Liver (tissue), 8 donors: ENCODE measurements at regions not wholly inside any gene's neighbourhood (a gene's known extent, or its start where the extent isn't known, plus 50 kb on each side); places are given as distances from the start of the nearest gene placed in this dataset.

Experiments used
- DNase-seq: peaks from one replicate; pipeline ENCODE4 v3.0.0-alpha.2; 2017; ENCODE audit warnings: low spot score
- H3K27ac ChIP-seq, 2 donors: one replicate each; pipeline ENCODE4 v1.7.0; 2013; ENCODE audit warnings: inconsistent platforms in 2 of 2, low read length in 2 of 2, control low read depth in 1 of 2, low read depth in 1 of 2, mild to moderate bottlenecking in 1 of 2
- H3K27me3 ChIP-seq, 4 donors: one replicate each; pipeline versions ENCODE4 v1.6.1 to v1.7.0; 2013; ENCODE audit warnings: low read length in 3 of 4, inconsistent platforms in 1 of 4, mild to moderate bottlenecking in 1 of 4, moderate library complexity in 1 of 4; ENCODE audit not compliant: control insufficient read depth in 4 of 4, insufficient read depth in 4 of 4
- H3K36me3 ChIP-seq, 4 donors: one replicate each; pipeline versions ENCODE4 v1.6.1 to v1.7.0; 2013; ENCODE audit warnings: low read length in 3 of 4, mild to moderate bottlenecking in 3 of 4, low read depth in 1 of 4, moderate library complexity in 1 of 4; ENCODE audit not compliant: control insufficient read depth in 4 of 4, insufficient read depth in 3 of 4
- H3K4me1 ChIP-seq, 4 donors: one replicate each; pipeline versions ENCODE4 v1.6.1 to v1.7.0; 2013; ENCODE audit warnings: low read length in 3 of 4, mild to moderate bottlenecking in 3 of 4, moderate library complexity in 1 of 4; ENCODE audit not compliant: control insufficient read depth in 4 of 4, insufficient read depth in 4 of 4
- H3K4me3 ChIP-seq, 3 donors: one replicate each; pipeline versions ENCODE4 v1.6.1 to v1.7.0; 2013; ENCODE audit warnings: low read length in 3 of 3, control low read depth in 1 of 3, low read depth in 1 of 3, mild to moderate bottlenecking in 1 of 3
- H3K9ac ChIP-seq, 2 donors: one replicate each; pipeline ENCODE4 v1.7.0; 2013; ENCODE audit warnings: low read length in 2 of 2, mild to moderate bottlenecking in 2 of 2, moderate library complexity in 2 of 2, control low read depth in 1 of 2, low read depth in 1 of 2
- H3K9me3 ChIP-seq, 4 donors: one replicate each; pipeline versions ENCODE4 v1.6.1 to v1.7.0; 2013; ENCODE audit warnings: low read length in 3 of 4; ENCODE audit not compliant: control insufficient read depth in 4 of 4
- EGR1 ChIP-seq, 2 donors: IDR thresholded peaks; 2 replicates each; pipeline ENCODE4 v1.6.1; 2016 to 2018; ENCODE audit warnings: antibody characterized with exemption in 2 of 2, low read depth in 2 of 2
- FOXA1 ChIP-seq: IDR thresholded peaks from 2 replicates; pipeline ENCODE4 v1.6.1; 2016; ENCODE audit warnings: antibody characterized with exemption
- FOXA2 ChIP-seq: IDR thresholded peaks from 2 replicates; pipeline ENCODE4 v1.6.1; 2016; ENCODE audit warnings: antibody characterized with exemption
- GABPA ChIP-seq, 2 donors: IDR thresholded peaks in 1 of 2; conservative IDR thresholded peaks in 1 of 2; 2 replicates each; pipeline ENCODE4 v1.6.1; 2016; ENCODE audit warnings: antibody characterized with exemption in 2 of 2, mild to moderate bottlenecking in 1 of 2, moderate library complexity in 1 of 2
- HNF4A ChIP-seq, 2 donors: conservative IDR thresholded peaks; 2 replicates each; pipeline ENCODE4 v1.6.1; 2016; ENCODE audit warnings: antibody characterized with exemption in 2 of 2, mild to moderate bottlenecking in 2 of 2
- HNF4G ChIP-seq: IDR thresholded peaks from 2 replicates; pipeline ENCODE4 v1.6.1; 2016; ENCODE audit warnings: antibody characterized with exemption
- JUND ChIP-seq, 2 donors: IDR thresholded peaks; 2 replicates each; pipeline ENCODE4 v1.6.1; 2016; ENCODE audit warnings: antibody characterized with exemption in 2 of 2
- NR2F2 ChIP-seq: IDR thresholded peaks from 2 replicates; pipeline ENCODE4 v1.6.1; 2016; ENCODE audit warnings: antibody characterized with exemption
- RAD21 ChIP-seq, 2 donors: IDR thresholded peaks; 2 replicates each; pipeline ENCODE4 v1.6.1; 2016; ENCODE audit warnings: antibody characterized with exemption in 2 of 2, mild to moderate bottlenecking in 2 of 2
- RXRA ChIP-seq, 2 donors: IDR thresholded peaks; 2 replicates each; pipeline ENCODE4 v1.6.1; 2017 to 2018; ENCODE audit warnings: antibody characterized with exemption in 2 of 2, mild to moderate bottlenecking in 1 of 2
- SP1 ChIP-seq: IDR thresholded peaks from 2 replicates; pipeline ENCODE4 v1.6.1; 2018; ENCODE audit warnings: antibody characterized with exemption, mild to moderate bottlenecking
- TAF1 ChIP-seq: conservative IDR thresholded peaks from 2 replicates; pipeline ENCODE4 v1.6.1; 2016; ENCODE audit warnings: antibody characterized with exemption, mild to moderate bottlenecking
- YY1 ChIP-seq: IDR thresholded peaks from 2 replicates; pipeline ENCODE4 v1.6.1; 2016; ENCODE audit warnings: antibody characterized with exemption, mild to moderate bottlenecking
- WGBS: extraction: QIAGEN DNeasy Blood & Tissue Kit; methylation state at CpG from one replicate; pipeline ENCODE4 v1.1.7; 2013; 5-methylcytosine and 5-hydroxymethylcytosine counted together
- TF ChIP-seq, protein P1 (sequence below): fragments of 150-350 bp; IDR thresholded peaks from 2 replicates; pipeline ENCODE4 v1.5.1; 2017; ENCODE audit warnings: improper control_type of control experiment, low read depth, low read length; ENCODE audit not compliant: missing input control
- TF ChIP-seq, protein P2 (sequence below): IDR thresholded peaks from 2 replicates; pipeline ENCODE4 v1.6.1; 2016; ENCODE audit warnings: antibody characterized with exemption, mild to moderate bottlenecking
- TF ChIP-seq, protein P3 (sequence below): IDR thresholded peaks from 2 replicates; pipeline ENCODE4 v1.6.1; 2016; ENCODE audit warnings: antibody characterized with exemption
- TF ChIP-seq, protein P4 (sequence below): IDR thresholded peaks from 2 replicates; pipeline ENCODE4 v1.6.1; 2016; ENCODE audit warnings: antibody characterized with exemption
- TF ChIP-seq, protein P5 (sequence below): IDR thresholded peaks from 2 replicates; pipeline ENCODE4 v1.6.1; 2016; ENCODE audit warnings: antibody characterized with exemption
- donor health status: healthy.
- donor health status: healthy.
- donor health status: healthy.
- donor health status: healthy.
- donor health status: healthy.

DNA sequence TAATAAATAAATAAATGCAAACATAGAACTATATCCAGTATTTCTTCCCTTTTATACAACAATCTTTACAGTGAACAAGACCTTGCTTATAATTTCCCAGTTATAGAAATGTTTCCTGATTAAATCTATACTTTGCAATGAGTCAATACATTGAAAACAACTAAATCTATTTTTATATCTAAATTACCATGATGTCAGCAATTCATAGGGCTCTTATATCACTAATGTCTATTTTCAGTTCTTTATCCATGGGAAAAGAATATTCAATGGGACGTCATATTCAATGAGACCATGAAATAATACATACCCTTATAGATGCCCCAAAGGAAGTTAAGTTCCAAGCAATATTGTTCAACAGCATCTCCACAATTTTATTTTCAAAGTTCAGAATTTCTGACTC lies 359.9 kb downstream of the CASP12 start:
- 78% methylated on average over 1 of the region's 1 CpG for WGBS
- Histone ChIP-seq H3K4me3 (no peak overlapping the region), H3K4me1 (no peaks in the 10 kb centered on the region), H3K36me3 (no peaks in the 10 kb centered on the region), H3K9ac (no peak overlapping the region), H3K9me3 (no peaks in the 10 kb centered on the region), H3K27me3 (no peaks in the 10 kb centered on the region), H3K27ac (no peak overlapping the region)
- TF ChIP-seq FOXA2, result no peak
- no peak for TF ChIP-seq HNF4A (conservative IDR thresholded peaks at IDR 0.05)
- no peak for TF ChIP-seq TAF1
- no peak for TF ChIP-seq RAD21 (IDR thresholded peaks at IDR 0.05)
- TF ChIP-seq HNF4G, result no peak
- TF ChIP-seq, protein P1, sequence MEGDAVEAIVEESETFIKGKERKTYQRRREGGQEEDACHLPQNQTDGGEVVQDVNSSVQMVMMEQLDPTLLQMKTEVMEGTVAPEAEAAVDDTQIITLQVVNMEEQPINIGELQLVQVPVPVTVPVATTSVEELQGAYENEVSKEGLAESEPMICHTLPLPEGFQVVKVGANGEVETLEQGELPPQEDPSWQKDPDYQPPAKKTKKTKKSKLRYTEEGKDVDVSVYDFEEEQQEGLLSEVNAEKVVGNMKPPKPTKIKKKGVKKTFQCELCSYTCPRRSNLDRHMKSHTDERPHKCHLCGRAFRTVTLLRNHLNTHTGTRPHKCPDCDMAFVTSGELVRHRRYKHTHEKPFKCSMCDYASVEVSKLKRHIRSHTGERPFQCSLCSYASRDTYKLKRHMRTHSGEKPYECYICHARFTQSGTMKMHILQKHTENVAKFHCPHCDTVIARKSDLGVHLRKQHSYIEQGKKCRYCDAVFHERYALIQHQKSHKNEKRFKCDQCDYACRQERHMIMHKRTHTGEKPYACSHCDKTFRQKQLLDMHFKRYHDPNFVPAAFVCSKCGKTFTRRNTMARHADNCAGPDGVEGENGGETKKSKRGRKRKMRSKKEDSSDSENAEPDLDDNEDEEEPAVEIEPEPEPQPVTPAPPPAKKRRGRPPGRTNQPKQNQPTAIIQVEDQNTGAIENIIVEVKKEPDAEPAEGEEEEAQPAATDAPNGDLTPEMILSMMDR, result no peak
- TF ChIP-seq JUND (IDR thresholded peaks at IDR 0.05), result no peak
- no peak for TF ChIP-seq SP1
- no peak for TF ChIP-seq FOXA1
- TF ChIP-seq, protein P2, sequence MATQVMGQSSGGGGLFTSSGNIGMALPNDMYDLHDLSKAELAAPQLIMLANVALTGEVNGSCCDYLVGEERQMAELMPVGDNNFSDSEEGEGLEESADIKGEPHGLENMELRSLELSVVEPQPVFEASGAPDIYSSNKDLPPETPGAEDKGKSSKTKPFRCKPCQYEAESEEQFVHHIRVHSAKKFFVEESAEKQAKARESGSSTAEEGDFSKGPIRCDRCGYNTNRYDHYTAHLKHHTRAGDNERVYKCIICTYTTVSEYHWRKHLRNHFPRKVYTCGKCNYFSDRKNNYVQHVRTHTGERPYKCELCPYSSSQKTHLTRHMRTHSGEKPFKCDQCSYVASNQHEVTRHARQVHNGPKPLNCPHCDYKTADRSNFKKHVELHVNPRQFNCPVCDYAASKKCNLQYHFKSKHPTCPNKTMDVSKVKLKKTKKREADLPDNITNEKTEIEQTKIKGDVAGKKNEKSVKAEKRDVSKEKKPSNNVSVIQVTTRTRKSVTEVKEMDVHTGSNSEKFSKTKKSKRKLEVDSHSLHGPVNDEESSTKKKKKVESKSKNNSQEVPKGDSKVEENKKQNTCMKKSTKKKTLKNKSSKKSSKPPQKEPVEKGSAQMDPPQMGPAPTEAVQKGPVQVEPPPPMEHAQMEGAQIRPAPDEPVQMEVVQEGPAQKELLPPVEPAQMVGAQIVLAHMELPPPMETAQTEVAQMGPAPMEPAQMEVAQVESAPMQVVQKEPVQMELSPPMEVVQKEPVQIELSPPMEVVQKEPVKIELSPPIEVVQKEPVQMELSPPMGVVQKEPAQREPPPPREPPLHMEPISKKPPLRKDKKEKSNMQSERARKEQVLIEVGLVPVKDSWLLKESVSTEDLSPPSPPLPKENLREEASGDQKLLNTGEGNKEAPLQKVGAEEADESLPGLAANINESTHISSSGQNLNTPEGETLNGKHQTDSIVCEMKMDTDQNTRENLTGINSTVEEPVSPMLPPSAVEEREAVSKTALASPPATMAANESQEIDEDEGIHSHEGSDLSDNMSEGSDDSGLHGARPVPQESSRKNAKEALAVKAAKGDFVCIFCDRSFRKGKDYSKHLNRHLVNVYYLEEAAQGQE, result no peak
- TF ChIP-seq NR2F2, result no peak
- no peak for TF ChIP-seq YY1
- TF ChIP-seq, protein P3, sequence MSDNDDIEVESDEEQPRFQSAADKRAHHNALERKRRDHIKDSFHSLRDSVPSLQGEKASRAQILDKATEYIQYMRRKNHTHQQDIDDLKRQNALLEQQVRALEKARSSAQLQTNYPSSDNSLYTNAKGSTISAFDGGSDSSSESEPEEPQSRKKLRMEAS, result no peak
- TF ChIP-seq GABPA (IDR thresholded peaks at IDR 0.05 in 1 of 2, conservative IDR thresholded peaks at IDR 0.05 in 1 of 2), result no peak
- no peak for TF ChIP-seq EGR1 (IDR thresholded peaks at IDR 0.05; ENCODE audit: low read depth in 2 of 2)
- no peak for TF ChIP-seq RXRA (IDR thresholded peaks at IDR 0.05)
- TF ChIP-seq, protein P4, sequence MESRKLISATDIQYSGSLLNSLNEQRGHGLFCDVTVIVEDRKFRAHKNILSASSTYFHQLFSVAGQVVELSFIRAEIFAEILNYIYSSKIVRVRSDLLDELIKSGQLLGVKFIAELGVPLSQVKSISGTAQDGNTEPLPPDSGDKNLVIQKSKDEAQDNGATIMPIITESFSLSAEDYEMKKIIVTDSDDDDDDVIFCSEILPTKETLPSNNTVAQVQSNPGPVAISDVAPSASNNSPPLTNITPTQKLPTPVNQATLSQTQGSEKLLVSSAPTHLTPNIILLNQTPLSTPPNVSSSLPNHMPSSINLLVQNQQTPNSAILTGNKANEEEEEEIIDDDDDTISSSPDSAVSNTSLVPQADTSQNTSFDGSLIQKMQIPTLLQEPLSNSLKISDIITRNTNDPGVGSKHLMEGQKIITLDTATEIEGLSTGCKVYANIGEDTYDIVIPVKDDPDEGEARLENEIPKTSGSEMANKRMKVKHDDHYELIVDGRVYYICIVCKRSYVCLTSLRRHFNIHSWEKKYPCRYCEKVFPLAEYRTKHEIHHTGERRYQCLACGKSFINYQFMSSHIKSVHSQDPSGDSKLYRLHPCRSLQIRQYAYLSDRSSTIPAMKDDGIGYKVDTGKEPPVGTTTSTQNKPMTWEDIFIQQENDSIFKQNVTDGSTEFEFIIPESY, result no peak
- TF ChIP-seq, protein P5, sequence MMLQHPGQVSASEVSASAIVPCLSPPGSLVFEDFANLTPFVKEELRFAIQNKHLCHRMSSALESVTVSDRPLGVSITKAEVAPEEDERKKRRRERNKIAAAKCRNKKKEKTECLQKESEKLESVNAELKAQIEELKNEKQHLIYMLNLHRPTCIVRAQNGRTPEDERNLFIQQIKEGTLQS, result no peak
- DNase-seq, result no peak

DNA sequence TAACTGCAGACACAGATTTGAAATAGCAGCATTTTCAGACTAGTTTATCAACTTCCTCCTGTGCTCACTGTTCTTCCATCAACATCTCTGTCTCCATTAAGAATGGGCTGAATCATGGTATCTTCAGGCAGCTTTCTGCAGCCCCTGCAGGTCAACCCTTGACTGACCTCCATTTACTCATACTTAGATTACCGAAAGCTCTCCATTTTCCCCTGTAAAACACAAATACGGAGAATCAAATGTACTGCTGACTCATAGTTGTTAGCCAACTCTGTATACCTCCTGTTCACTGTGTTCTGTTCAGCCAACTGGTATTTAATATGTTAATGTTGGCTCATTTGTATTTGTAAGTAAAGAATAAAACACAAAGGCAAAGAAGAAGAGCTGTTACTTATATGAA lies 364.0 kb downstream of the CASP12 start:
- no peak for DNase-seq
- Histone ChIP-seq H3K4me3 (no peak overlapping the region), H3K4me1 (no peaks in the 10 kb centered on the region), H3K27me3 (no peaks in the 10 kb centered on the region), H3K27ac (no peak overlapping the region), H3K9me3 (no peaks in the 10 kb centered on the region), H3K36me3 (no peaks in the 10 kb centered on the region), H3K9ac (no peak overlapping the region)
- WGBS, result 62% methylated on average over 2 of the region's 2 CpGs
- TF ChIP-seq, protein P3, result no peak
- TF ChIP-seq GABPA (IDR thresholded peaks at IDR 0.05 in 1 of 2, conservative IDR thresholded peaks at IDR 0.05 in 1 of 2) (no peak), HNF4A (conservative IDR thresholded peaks at IDR 0.05) (no peak), SP1 (no peak), HNF4G (no peak), JUND (IDR thresholded peaks at IDR 0.05) (no peak), YY1 (no peak)
- TF ChIP-seq, protein P5, result no peak
- TF ChIP-seq, protein P1, result no peak
- TF ChIP-seq, protein P2, result no peak
